IMR-90 (cell line): ENCODE measurements at regions not wholly inside any gene's neighbourhood (a gene's known extent, or its start where the extent isn't known, plus 50 kb on each side); places are given as distances from the start of the nearest gene placed in this dataset.

Experiments used
- ATAC-seq: fragments of 200-7000 bp; cut with Tn5 transposase; 2 replicates; pipeline ENCODE4 v1.9.1; 2020; ENCODE audit warnings: low read depth, mild to moderate bottlenecking, moderate library complexity
- BruUV-seq: library from RNA; stranded (reverse); fragments of 400-500 nt; replicated peaks from 2 replicates; lab custom pipeline; 2021; lab: Mats Ljungman, UMichigan
- CTCF ChIA-PET: fragments of 300-600 bp; formaldehyde crosslinking; extraction: SDS; loops from one replicate; lab custom pipeline; 2021; ENCODE audit warnings: antibody characterized with exemption; lab: Yijun Ruan, JAX
- POLR2A ChIA-PET: fragments of 300-600 bp; sonication (Branson Sonifier 250); formaldehyde crosslinking; loops from one replicate; lab custom pipeline; 2022; ENCODE audit warnings: antibody characterized with exemption; ENCODE audit not compliant: unreplicated experiment; lab: Charles Lee
- DNase-seq: peaks from one replicate; pipeline ENCODE4 v3.0.0; 2013
- H2AFZ ChIP-seq: replicated peaks from 2 replicates; pipeline ENCODE3; 2013; ENCODE audit warnings: low read length, mild to moderate bottlenecking; ENCODE audit not compliant: poor library complexity
- H2AK5ac ChIP-seq: 2 replicates; pipeline ENCODE4 v1.6.1; 2013; ENCODE audit warnings: low read depth, low read length, inconsistent platforms
- H2AK9ac ChIP-seq: replicated peaks from 2 replicates; pipeline ENCODE3; 2013; ENCODE audit warnings: mild to moderate bottlenecking, low read depth, low read length, moderate library complexity; ENCODE audit not compliant: poor library complexity
- H2BK120ac ChIP-seq: 2 replicates; pipeline ENCODE4 v1.6.1; 2013; ENCODE audit warnings: low read depth, low read length, inconsistent platforms
- H2BK15ac ChIP-seq: 3 replicates; pipeline ENCODE4 v1.6.1; 2013; ENCODE audit warnings: low read depth, low read length, inconsistent platforms
- H2BK20ac ChIP-seq: 2 replicates; pipeline ENCODE4 v1.6.1; 2013; ENCODE audit warnings: low read depth, mild to moderate bottlenecking, inconsistent platforms, low read length, moderate library complexity
- H2BK5ac ChIP-seq: 2 replicates; pipeline ENCODE4 v1.6.1; 2013; ENCODE audit warnings: mild to moderate bottlenecking, low read depth, low read length, inconsistent platforms; ENCODE audit not compliant: poor library complexity, severe bottlenecking
- H3K14ac ChIP-seq: replicated peaks from 2 replicates; pipeline ENCODE4 v1.6.1; 2013; ENCODE audit warnings: low read depth, low read length, inconsistent platforms
- H3K18ac ChIP-seq: 2 replicates; pipeline ENCODE4 v1.6.1; 2013; ENCODE audit warnings: low read depth, low read length, control low read depth
- H3K23ac ChIP-seq: 2 replicates; pipeline ENCODE4 v1.6.1; 2013; ENCODE audit warnings: low read depth, low read length, inconsistent platforms
- H3K27ac ChIP-seq: 2 replicates; pipeline ENCODE4 v1.5.1; 2013; ENCODE audit warnings: mild to moderate bottlenecking, control low read depth, low read length; ENCODE audit not compliant: insufficient read depth
- H3K27me3 ChIP-seq: 2 replicates; pipeline ENCODE4 v1.6.1; 2013; ENCODE audit warnings: low read length; ENCODE audit not compliant: control insufficient read depth, insufficient read depth
- H3K36me3 ChIP-seq: 2 replicates; pipeline ENCODE4 v1.6.1; 2013; ENCODE audit warnings: low read length, mixed read lengths; ENCODE audit not compliant: control insufficient read depth, insufficient read depth
- H3K4ac ChIP-seq: 2 replicates; pipeline ENCODE4 v1.6.1; 2013; ENCODE audit warnings: low read depth, low read length, inconsistent platforms
- H3K4me1 ChIP-seq: 2 replicates; pipeline ENCODE4 v1.6.1; 2013; ENCODE audit warnings: low read length, mixed read lengths; ENCODE audit not compliant: control insufficient read depth, insufficient read depth
- H3K4me2 ChIP-seq: 2 replicates; pipeline ENCODE4 v1.6.1; 2013; ENCODE audit warnings: low read depth, mild to moderate bottlenecking, control low read depth, low read length, moderate library complexity
- H3K4me3 ChIP-seq: 2 replicates; pipeline ENCODE4 v1.5.1; 2013; ENCODE audit warnings: low read depth, mild to moderate bottlenecking, control low read depth, low read length, moderate library complexity; ENCODE audit not compliant: insufficient read depth
- H3K56ac ChIP-seq: 2 replicates; pipeline ENCODE4 v1.6.1; 2013; ENCODE audit warnings: low read length, inconsistent platforms; ENCODE audit not compliant: insufficient read depth; ENCODE audit errors: extremely low read depth
- H3K79me1 ChIP-seq, 2 experiments: 2 replicates each; pipeline ENCODE4 v1.6.1; 2013; ENCODE audit warnings: low read length in 2 of 2, inconsistent platforms in 1 of 2, low read depth in 1 of 2
- H3K9ac ChIP-seq: 2 replicates; pipeline ENCODE4 v1.6.1; 2013; ENCODE audit warnings: low read depth, low read length, control low read depth
- H3K9me1 ChIP-seq: 2 replicates; pipeline ENCODE4 v1.6.1; 2013; ENCODE audit warnings: low read length, inconsistent platforms; ENCODE audit not compliant: insufficient read depth
- H3K9me3 ChIP-seq: 2 replicates; pipeline ENCODE4 v1.6.1; 2013; ENCODE audit warnings: low read length; ENCODE audit not compliant: control insufficient read depth, insufficient read depth
- H4K20me1 ChIP-seq: 2 replicates; pipeline ENCODE4 v1.6.1; 2013; ENCODE audit warnings: low read length, inconsistent platforms; ENCODE audit not compliant: insufficient read depth
- H4K5ac ChIP-seq: 2 replicates; pipeline ENCODE4 v1.6.1; 2013; ENCODE audit warnings: mild to moderate bottlenecking, low read depth, low read length, control low read depth
- H4K8ac ChIP-seq, 2 experiments: 2 replicates each; pipeline ENCODE4 v1.6.1; 2013; ENCODE audit warnings: low read depth in 2 of 2, low read length in 2 of 2, control low read depth in 1 of 2, inconsistent platforms in 1 of 2
- H4K91ac ChIP-seq: 2 replicates; pipeline ENCODE4 v1.6.1; 2013; ENCODE audit warnings: low read depth, low read length, inconsistent platforms; ENCODE audit not compliant: insufficient read depth
- BHLHE40 ChIP-seq: fragments of 150-350 bp; IDR thresholded peaks from 2 replicates; pipeline ENCODE4 v1.6.1; 2016; ENCODE audit warnings: mild to moderate bottlenecking, low read depth, low read length
- CEBPB ChIP-seq: IDR thresholded peaks from 2 replicates; pipeline ENCODE4 v1.6.1; 2012; ENCODE audit warnings: low read depth, low read length, improper control_type of control experiment
- MXI1 ChIP-seq: IDR thresholded peaks from 2 replicates; pipeline ENCODE4 v1.6.1; 2012; ENCODE audit warnings: low read depth, mild to moderate bottlenecking, low read length, moderate library complexity, borderline replicate concordance
- RFX5 ChIP-seq: IDR thresholded peaks from 2 replicates; pipeline ENCODE4 v1.8.0; 2012; ENCODE audit warnings: low read depth, mild to moderate bottlenecking, low read length, moderate library complexity
- WGBS, 2 experiments: methylation state at CpG; one replicate each; pipeline versions ENCODE4 v1.1.5 to v1.1.7; 2013; ENCODE audit warnings: missing lambda C conversion rate in 2 of 2; ENCODE audit not compliant: insufficient read length in 1 of 2; ENCODE audit errors: extremely low coverage in 2 of 2; 5-methylcytosine and 5-hydroxymethylcytosine counted together
- dilution Hi-C: fragments of 300-500 bp; cut with HindIII; formaldehyde crosslinking; loops from one replicate; pipeline ENCODE4 v1.14.3; 2018; ENCODE audit warnings: low sequenced_read_pairs; ENCODE audit not compliant: unreplicated experiment
- in situ Hi-C: fragments of 300-500 bp; cut with MboI; formaldehyde crosslinking; loops from 3 replicates; pipeline ENCODE4 v1.14.3; 2019; ENCODE audit warnings: low sequenced_read_pairs, inconsistent platforms, mixed read lengths
- intact Hi-C: fragments of 100-400 bp; cut with micrococcal nuclease; formaldehyde crosslinking; loops from 2 replicates; pipeline ENCODE4 v1.10.0; 2022
- TF ChIP-seq, protein P1 (sequence below): fragments of 150-350 bp; IDR thresholded peaks from 2 replicates; pipeline ENCODE4 v1.6.1; 2016; ENCODE audit warnings: low read depth, mild to moderate bottlenecking, low read length, moderate library complexity, borderline replicate concordance

DNA sequence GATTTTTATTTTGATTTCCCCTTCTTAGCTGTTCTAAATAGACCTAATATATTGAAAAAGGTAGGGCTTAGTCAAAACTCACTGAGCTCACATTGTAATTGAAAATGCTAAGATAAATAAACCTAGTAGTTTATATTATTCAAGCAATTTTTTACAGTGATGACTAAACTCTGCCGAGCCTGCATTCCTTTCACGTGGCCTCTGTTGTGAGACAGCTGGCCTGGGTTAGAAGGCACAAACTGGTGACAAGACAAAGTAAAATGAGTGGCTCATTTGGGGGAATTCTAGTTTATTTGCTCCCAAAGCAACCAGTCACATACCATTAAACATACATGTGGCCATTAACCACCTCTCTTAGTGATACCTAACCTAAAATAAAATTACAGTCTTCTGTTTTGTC, 169.4 kb upstream of the TEX13C start:
- Histone ChIP-seq H2BK15ac (no peak overlapping the region), H4K20me1 (no peaks in the 10 kb centered on the region), H3K27me3 (no peaks in the 10 kb centered on the region), H3K4me1 (no peaks in the 10 kb centered on the region), H2AK9ac (no peak overlapping the region), H2AK5ac (no peak overlapping the region), H3K27ac (no peak overlapping the region), H2BK20ac (no peak overlapping the region), H3K4me2 (no peak overlapping the region), H3K36me3 (no peaks in the 10 kb centered on the region), H3K56ac (no peak overlapping the region), H4K91ac (no peak overlapping the region), H2AFZ (no peak overlapping the region), H3K9me1 (no peaks in the 10 kb centered on the region), H3K23ac (no peak overlapping the region), H4K5ac (no peak overlapping the region), H3K4me3 (no peak overlapping the region), H3K9ac (no peak overlapping the region), H3K18ac (no peak overlapping the region), H2BK5ac (no peak overlapping the region), H4K8ac (no peak overlapping the region), H3K4ac (no peak overlapping the region), H3K14ac (no peak overlapping the region), H2BK120ac (no peak overlapping the region), H3K9me3 (no peaks in the 10 kb centered on the region), H3K79me1 (no peaks in the 10 kb centered on the region)
- TF ChIP-seq CEBPB (no peak), BHLHE40 (no peak), MXI1 (no peak), RFX5 (no peak)
- TF ChIP-seq, protein P1, sequence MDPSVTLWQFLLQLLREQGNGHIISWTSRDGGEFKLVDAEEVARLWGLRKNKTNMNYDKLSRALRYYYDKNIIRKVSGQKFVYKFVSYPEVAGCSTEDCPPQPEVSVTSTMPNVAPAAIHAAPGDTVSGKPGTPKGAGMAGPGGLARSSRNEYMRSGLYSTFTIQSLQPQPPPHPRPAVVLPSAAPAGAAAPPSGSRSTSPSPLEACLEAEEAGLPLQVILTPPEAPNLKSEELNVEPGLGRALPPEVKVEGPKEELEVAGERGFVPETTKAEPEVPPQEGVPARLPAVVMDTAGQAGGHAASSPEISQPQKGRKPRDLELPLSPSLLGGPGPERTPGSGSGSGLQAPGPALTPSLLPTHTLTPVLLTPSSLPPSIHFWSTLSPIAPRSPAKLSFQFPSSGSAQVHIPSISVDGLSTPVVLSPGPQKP = no peak
- intact Hi-C loops = no loop called here
- ChIA-PET CTCF (no interaction called here), POLR2A (no interaction called here)
- ATAC-seq (no peak), DNase-seq (peak; percentile 0)
- dilution Hi-C loops = no loop called here
- in situ Hi-C loops = no loop called here
- BruUV-seq = no TSS peak
- no CpG with 5 or more reads among the region's 2 CpGs for WGBS, 2 experiments
